GM21447 (cell line): ENCODE measurements at regions not wholly inside any gene's neighbourhood (a gene's known extent, or its start where the extent isn't known, plus 50 kb on each side); places are given as distances from the start of the nearest gene placed in this dataset.

Experiments
- ATAC-seq: cut with Tn5 transposase; IDR thresholded peaks from one replicate; pipeline ENCODE4 v1.9.1; 2021; ENCODE audit not compliant: unreplicated experiment

DNA sequence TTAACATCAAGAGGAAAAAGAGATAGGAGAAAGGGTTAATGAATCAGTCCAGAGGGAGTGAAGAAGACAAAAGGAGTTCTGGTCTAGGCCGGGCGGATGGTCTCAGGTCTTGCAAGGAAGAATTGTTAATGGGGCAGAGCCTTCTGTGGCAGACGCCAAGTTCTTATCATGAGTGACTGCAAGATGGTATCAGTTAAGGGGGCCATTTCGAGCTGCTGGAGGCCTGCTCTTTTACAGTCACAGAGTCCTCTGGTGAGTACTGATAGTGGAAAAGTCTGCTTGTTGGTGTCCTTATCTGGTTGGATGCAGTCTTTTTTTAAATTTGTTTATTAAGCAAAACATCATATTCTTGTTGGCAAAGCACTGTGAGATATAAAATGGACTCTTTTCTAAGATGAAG, 590.9 kb upstream of the SGCG start:
- no peak for ATAC-seq

- ATAC-seq, result no peak
These were observed 588.3 kb upstream of the SGCG start for GRCh38 chr13:22592515-22592914.

DNA sequence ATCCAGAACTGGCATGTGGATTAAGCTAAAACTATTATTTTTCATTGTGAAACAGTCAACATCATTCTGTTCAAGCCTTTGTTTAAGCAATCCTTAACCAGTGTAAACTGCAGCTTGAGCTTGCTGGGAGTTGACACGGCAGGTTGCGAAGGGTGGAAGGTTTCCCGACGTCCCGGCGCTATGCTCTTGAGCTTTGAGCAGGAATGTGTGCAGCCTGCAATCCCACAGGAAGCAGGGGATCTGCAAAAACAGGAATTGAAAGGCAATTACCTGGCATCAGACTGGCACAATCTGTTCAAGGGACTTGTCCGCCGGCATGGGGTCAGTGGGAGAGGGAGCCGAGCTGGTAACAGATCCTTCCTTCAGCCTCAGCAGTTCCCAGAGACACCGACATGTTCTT, 586.7 kb upstream of the SGCG start:
- ATAC-seq, result no peak

DNA sequence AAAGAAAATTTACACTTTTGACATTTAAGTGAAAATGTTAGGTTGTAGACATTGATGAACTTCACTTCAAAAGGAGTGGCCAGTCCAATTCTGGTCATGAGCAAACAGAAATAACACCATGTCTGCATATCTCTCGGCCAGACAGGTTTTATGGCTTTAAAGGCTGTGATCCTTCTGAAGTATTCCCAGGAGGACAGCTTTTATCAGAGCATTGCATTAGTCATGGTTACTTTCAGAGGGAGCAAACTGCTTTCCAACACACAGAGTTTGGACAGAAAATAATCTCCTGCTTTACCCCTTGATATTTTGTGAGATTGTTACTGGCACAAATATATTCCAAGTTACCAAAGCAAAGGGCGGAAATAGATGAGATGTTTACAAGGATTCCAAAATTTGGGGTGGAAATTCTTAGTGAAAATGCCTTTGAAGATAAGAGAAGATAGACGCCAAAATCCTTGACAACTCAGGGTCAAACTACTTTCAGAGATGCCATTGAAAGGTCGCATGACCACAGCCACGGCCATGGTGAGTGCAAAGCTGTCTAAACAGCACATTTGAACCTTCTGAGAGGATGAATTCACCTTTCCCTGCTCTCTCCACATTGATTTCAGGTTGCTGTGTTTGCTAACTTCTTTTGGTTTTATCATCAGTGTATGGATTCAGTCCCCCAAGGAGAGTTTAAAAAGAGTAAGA, 584.5 kb upstream of the SGCG start:
- no peak for ATAC-seq

DNA sequence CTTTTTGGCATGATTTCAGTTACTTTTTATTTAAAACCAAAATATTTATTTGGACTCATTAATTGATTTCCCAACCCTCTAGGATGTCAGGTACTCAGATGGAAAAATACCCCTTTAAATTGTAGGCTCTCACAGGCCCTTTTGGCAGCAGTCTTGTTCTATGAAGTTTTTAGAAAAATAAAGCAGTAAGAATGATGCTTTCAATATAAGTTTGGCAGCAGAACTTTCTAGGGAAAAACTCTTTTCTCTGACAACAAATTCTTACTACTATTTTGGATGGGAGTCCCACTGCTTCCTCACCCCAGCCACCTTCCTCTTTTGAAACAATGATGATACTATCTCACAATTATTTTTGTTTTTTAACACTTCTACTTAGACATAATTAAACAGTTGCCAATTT, 581.6 kb upstream of the SGCG start:
- no peak for ATAC-seq

- ATAC-seq, result no peak
These were observed 562.8 kb upstream of the SGCG start for GRCh38 chr13:22618002-22618401.

DNA sequence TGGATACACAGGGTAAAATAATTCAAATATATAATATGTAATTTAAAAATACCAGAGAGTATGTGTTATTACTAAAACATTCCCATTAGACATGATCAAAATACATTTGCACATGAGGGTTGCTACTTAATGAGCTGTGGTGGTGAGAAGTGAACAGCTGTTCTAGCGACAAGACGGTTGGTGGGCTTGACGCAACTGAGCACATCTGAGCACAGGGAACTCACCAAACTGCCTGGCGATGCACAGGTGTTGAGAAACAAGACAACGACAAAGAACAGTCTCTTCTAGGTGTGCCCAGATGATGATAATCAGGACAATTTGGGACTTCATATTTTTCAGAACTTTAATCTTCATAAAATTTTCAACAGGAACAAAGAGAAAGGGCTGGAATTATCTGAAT, 555.1 kb upstream of the SGCG start:
- no peak for ATAC-seq

- ATAC-seq, result no peak
These were observed 551.4 kb upstream of the SGCG start for GRCh38 chr13:22629374-22629773.

GRCh38 chr13:22642088-22642487, 538.7 kb upstream of the SGCG start:
- no peak for ATAC-seq

GRCh38 chr13:22644941-22645340, 535.8 kb upstream of the SGCG start:
- ATAC-seq, result no peak

GRCh38 chr13:22647156-22647850, 533.5 kb upstream of the SGCG start:
- no peak for ATAC-seq

DNA sequence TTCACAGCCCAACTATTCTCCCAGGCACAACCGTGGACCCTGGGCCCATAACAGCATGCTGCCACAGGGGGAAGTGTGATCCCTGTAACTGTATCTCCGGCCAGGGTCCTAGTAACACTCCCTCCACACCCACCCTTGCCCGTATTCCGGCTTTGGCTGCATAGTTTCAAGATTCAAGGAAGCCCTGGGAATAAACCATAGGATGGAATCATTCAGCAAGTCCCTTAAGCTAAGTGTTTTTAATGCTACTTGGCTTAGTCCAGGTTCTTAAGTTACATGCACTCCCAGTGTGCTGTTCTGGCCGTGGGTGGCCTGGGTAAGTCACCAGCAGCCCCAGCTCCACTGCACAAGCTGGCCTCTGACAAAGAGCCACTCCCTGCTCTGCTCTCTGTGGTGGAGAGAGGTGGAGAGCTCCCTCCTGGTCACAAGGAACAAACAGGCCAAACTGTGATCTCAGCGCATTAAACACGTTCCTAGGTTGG, 532.4 kb upstream of the SGCG start:
- ATAC-seq, result no peak

GRCh38 chr13:22652796-22653195, 528.0 kb upstream of the SGCG start:
- ATAC-seq, result no peak

- no peak for ATAC-seq
These were observed 526.9 kb upstream of the SGCG start for GRCh38 chr13:22653866-22654265.

- ATAC-seq, result no peak
These were observed 525.5 kb upstream of the SGCG start for GRCh38 chr13:22655106-22655852.

DNA sequence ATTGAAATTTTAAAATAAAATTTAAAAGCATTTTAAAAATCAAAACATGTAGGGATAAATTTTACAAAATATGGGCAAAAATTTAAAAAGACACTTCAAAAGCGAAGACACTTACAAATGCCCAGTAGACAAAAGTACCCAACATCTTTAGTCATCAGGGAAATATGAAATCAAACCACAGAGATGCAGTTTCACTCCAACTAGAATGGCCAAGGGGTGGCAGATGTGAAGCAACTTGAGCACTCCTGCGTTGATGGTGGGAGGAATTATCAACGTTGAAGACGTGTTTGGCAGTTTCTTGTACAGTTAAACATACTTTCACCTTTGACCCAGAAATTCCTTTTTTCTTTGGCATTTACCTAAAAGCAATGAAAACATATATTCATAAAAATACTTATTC, 518.0 kb upstream of the SGCG start:
- no peak for ATAC-seq

DNA sequence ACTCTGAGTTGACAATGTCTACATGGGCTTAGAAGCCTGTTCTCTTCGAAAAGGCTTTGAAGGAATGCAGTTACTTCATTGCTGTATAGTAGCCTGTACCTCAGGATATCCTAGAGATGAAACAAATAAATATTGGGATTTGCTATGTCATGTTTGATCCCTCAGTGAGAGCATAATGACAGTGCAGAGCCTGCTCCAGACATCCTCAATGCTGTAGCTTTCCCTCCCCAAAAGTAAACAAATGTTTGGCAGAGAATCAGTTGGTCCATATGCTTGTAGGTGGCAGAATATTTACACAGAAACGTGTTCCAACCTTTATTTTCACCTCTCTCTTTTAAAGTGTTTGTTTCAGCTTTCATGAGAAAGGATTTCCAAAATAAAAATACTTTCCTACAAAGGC, 515.3 kb upstream of the SGCG start:
- ATAC-seq, result no peak

GRCh38 chr13:22690756-22691155, 490.0 kb upstream of the SGCG start:
- ATAC-seq, result no peak

DNA sequence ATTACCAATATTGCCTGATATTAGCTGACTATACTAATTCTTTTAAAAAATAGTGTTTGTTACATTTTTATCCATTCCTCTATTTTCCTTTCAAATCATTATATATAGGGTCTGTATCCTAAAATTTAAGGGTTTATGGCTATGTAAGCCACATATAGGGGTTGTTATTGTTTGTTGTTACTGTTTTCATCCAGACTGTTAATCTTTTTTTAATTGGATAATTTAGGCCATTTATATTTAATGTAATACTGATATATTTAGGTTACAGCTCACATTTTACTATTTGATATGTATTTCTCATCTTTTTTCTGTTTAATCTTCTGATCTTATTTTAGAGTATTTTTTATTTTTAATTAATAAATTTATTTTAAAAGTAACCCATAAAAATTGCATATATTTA, 487.1 kb upstream of the SGCG start:
- ATAC-seq, result no peak

- ATAC-seq, result no peak
These were observed 484.3 kb upstream of the SGCG start for GRCh38 chr13:22696433-22696832.

GRCh38 chr13:22698467-22698866, 482.3 kb upstream of the SGCG start:
- no peak for ATAC-seq

- no peak for ATAC-seq
These were observed 480.4 kb upstream of the SGCG start for GRCh38 chr13:22700246-22700887.
